Naive thymus-derived CD4-positive, alpha-beta T cell (primary cell): ENCODE measurements at regions not wholly inside any gene's neighbourhood (a gene's known extent, or its start where the extent isn't known, plus 50 kb on each side); places are given as distances from the start of the nearest gene placed in this dataset.
"Not testable (repeated sequence)": the region's sequence is repeated elsewhere in the genome, so short reads cannot be mapped to it uniquely, and the experiment has no call there.

Experiments
- ATAC-seq: fragments of 150-1000 bp; cut with Tn5 transposase; 2 replicates; pipeline ENCODE4 v1.10.0; 2021; ENCODE audit warnings: mild to moderate bottlenecking, moderate library complexity
- CTCF ChIA-PET: fragments of 350-600 bp; sonication (Branson Sonifier 250); formaldehyde crosslinking; loops from one replicate; lab custom pipeline; 2021; ENCODE audit warnings: antibody characterized with exemption; lab: Charles Lee
- POLR2A ChIA-PET: fragments of 350-600 bp; sonication (Branson Sonifier 250); formaldehyde crosslinking; loops from one replicate; lab custom pipeline; 2021; ENCODE audit warnings: antibody characterized with exemption, inconsistent platforms; lab: Charles Lee
- DNase-seq, 9 donors: peaks; one replicate each; pipeline versions ENCODE4 v3.0.0 to v3.0.0-alpha.2; 2020 to 2022; ENCODE audit warnings: mixed read lengths in 1 of 9
- H3K27ac ChIP-seq: one replicate; pipeline ENCODE4 v1.7.0; 2013; ENCODE audit warnings: mild to moderate bottlenecking, low read depth, low read length, moderate library complexity
- H3K27me3 ChIP-seq, 2 donors: one replicate each; pipeline ENCODE4 v1.7.0; 2013; ENCODE audit warnings: low read length in 2 of 2, mild to moderate bottlenecking in 2 of 2, moderate library complexity in 2 of 2; ENCODE audit not compliant: control insufficient read depth in 2 of 2, insufficient read depth in 2 of 2
- H3K36me3 ChIP-seq, 3 experiments: 1 replicate in 2 of 3; 2 replicates in 1 of 3; pipeline ENCODE4 v1.7.0; 2013; ENCODE audit warnings: low read length in 3 of 3, mild to moderate bottlenecking in 3 of 3, moderate library complexity in 1 of 3; ENCODE audit not compliant: insufficient read depth in 3 of 3, control insufficient read depth in 2 of 3
- H3K4me1 ChIP-seq, 2 donors: one replicate each; pipeline ENCODE4 v1.7.0; 2013; ENCODE audit warnings: low read length in 2 of 2, mild to moderate bottlenecking in 2 of 2, moderate library complexity in 1 of 2; ENCODE audit not compliant: control insufficient read depth in 2 of 2, insufficient read depth in 2 of 2
- H3K4me3 ChIP-seq: 2 replicates; pipeline ENCODE4 v1.7.0; 2013; ENCODE audit warnings: mild to moderate bottlenecking, low read length
- H3K9me3 ChIP-seq, 3 experiments: 1 replicate in 2 of 3; 2 replicates in 1 of 3; pipeline ENCODE4 v1.7.0; 2013; ENCODE audit warnings: low read length in 3 of 3; ENCODE audit not compliant: control insufficient read depth in 2 of 3
- H3K27ac Mint-ChIP-seq, 9 donors: one replicate each; pipeline ENCODE4 v1.8.0; 2020 to 2022; ENCODE audit warnings: mixed read lengths in 9 of 9, mild to moderate bottlenecking in 8 of 9, moderate library complexity in 5 of 9, inconsistent platforms in 2 of 9
- H3K27me3 Mint-ChIP-seq, 5 donors: one replicate each; pipeline ENCODE4 v1.8.0; 2021 to 2022; ENCODE audit warnings: mixed read lengths in 5 of 5, mild to moderate bottlenecking in 1 of 5
- H3K36me3 Mint-ChIP-seq, 5 donors: one replicate each; pipeline ENCODE4 v1.8.0; 2020 to 2022; ENCODE audit warnings: mixed read lengths in 5 of 5, mild to moderate bottlenecking in 3 of 5, inconsistent platforms in 1 of 5
- H3K4me1 Mint-ChIP-seq, 7 donors: one replicate each; pipeline ENCODE4 v1.8.0; 2020 to 2022; ENCODE audit warnings: mixed read lengths in 7 of 7, mild to moderate bottlenecking in 3 of 7, inconsistent platforms in 1 of 7
- H3K4me3 Mint-ChIP-seq, 10 donors: one replicate each; pipeline ENCODE4 v1.8.0; 2020 to 2022; ENCODE audit warnings: mild to moderate bottlenecking in 10 of 10, mixed read lengths in 10 of 10, moderate library complexity in 6 of 10, inconsistent platforms in 2 of 10
- H3K9me3 Mint-ChIP-seq, 11 donors: one replicate each; pipeline ENCODE4 v1.8.0; 2020 to 2022; ENCODE audit warnings: mixed read lengths in 11 of 11, mild to moderate bottlenecking in 4 of 11, inconsistent platforms in 1 of 11, moderate library complexity in 1 of 11
- intact Hi-C, 2 donors: fragments of 100-400 bp; cut with micrococcal nuclease; formaldehyde crosslinking; loops; one replicate each; pipeline ENCODE4 v1.15.1; 2023

GRCh38 chr10:36002445-36002844 lies 360.3 kb upstream of the FZD8 start:
- ChIA-PET POLR2A (no interaction called here), CTCF (no interaction called here)
- Mint-ChIP-seq H3K27me3 (no peaks in the 10 kb centered on the region), H3K36me3 (no peaks in the 10 kb centered on the region), H3K9me3 (peaks cover 3 to 20% (median 9%) of the 10 kb centered on the region in 11 donors), H3K4me1 (no peaks in the 10 kb centered on the region), H3K27ac (no peak overlapping the region), H3K4me3 (no peak overlapping the region)
- no peaks in the 10 kb centered on the region for H3K36me3 ChIP-seq
- no peak for DNase-seq
- intact Hi-C loops, result no loop called here
- H3K4me3 ChIP-seq, result no peak overlapping the region
- H3K4me1 ChIP-seq, result no peaks in the 10 kb centered on the region
- H3K9me3 ChIP-seq, result no peaks in the 10 kb centered on the region
- no peak for ATAC-seq
- H3K27ac ChIP-seq, result no peak overlapping the region
- no peaks in the 10 kb centered on the region for H3K27me3 ChIP-seq

GRCh38 chr10:36000754-36001153 lies 358.7 kb upstream of the FZD8 start:
- CTCF ChIA-PET, H3K27me3 Mint-ChIP-seq, H3K4me1 ChIP-seq, H3K36me3 Mint-ChIP-seq, H3K27ac ChIP-seq, DNase-seq, ATAC-seq, POLR2A ChIA-PET, H3K9me3 ChIP-seq, H3K36me3 ChIP-seq, H3K27me3 ChIP-seq, H3K4me3 ChIP-seq, intact Hi-C loops, H3K4me1 Mint-ChIP-seq, H3K4me3 Mint-ChIP-seq: not testable (repeated sequence)
- Mint-ChIP-seq H3K9me3 (peaks cover 0 to 18% (median 10%) of the 10 kb centered on the region in 11 donors), H3K27ac (peak overlapping the region in 1 of 9 donors; percentile 15)

- POLR2A ChIA-PET, result no interaction called here
Observed at GRCh38 chr10:35998026-35998425, 355.9 kb upstream of the FZD8 start.

GRCh38 chr10:35995485-35995884 lies 353.4 kb upstream of the FZD8 start:
- H3K4me1 ChIP-seq, result no peaks in the 10 kb centered on the region
- H3K9me3 ChIP-seq, result no peaks in the 10 kb centered on the region
- Mint-ChIP-seq H3K4me1 (no peaks in the 10 kb centered on the region), H3K27me3 (no peaks in the 10 kb centered on the region), H3K9me3 (peaks cover 0 to 8% (median 5%) of the 10 kb centered on the region in 11 donors), H3K4me3 (no peak overlapping the region), H3K27ac (no peak overlapping the region), H3K36me3 (no peaks in the 10 kb centered on the region)
- intact Hi-C loops, result no loop called here
- ChIA-PET CTCF (no interaction called here), POLR2A (no interaction called here)
- H3K27me3 ChIP-seq, result no peaks in the 10 kb centered on the region
- DNase-seq (no peak), ATAC-seq (no peak)
- no peak overlapping the region for H3K27ac ChIP-seq
- H3K36me3 ChIP-seq, result no peaks in the 10 kb centered on the region
- no peak overlapping the region for H3K4me3 ChIP-seq

More at GRCh38 chr10:35998026-35998425, 355.9 kb upstream of the FZD8 start:
- Histone ChIP-seq H3K36me3 (no peaks in the 10 kb centered on the region), H3K27me3 (no peaks in the 10 kb centered on the region), H3K4me1 (no peaks in the 10 kb centered on the region), H3K27ac (no peak overlapping the region), H3K4me3 (no peak overlapping the region), H3K9me3 (no peaks in the 10 kb centered on the region)
- DNase-seq, result no peak
- intact Hi-C loops, result no loop called here
- Mint-ChIP-seq H3K27ac (no peak overlapping the region), H3K27me3 (no peaks in the 10 kb centered on the region), H3K9me3 (peaks cover 0 to 13% (median 5%) of the 10 kb centered on the region in 11 donors), H3K4me1 (no peaks in the 10 kb centered on the region), H3K4me3 (no peak overlapping the region), H3K36me3 (no peaks in the 10 kb centered on the region)
- CTCF ChIA-PET, result no interaction called here
- no peak for ATAC-seq

GRCh38 chr10:35993591-35994515 lies 351.8 kb upstream of the FZD8 start:
- POLR2A ChIA-PET, result no interaction called here
- Histone ChIP-seq H3K27ac (no peak overlapping the region), H3K4me1 (no peaks in the 10 kb centered on the region), H3K27me3 (no peaks in the 10 kb centered on the region), H3K36me3 (no peaks in the 10 kb centered on the region), H3K9me3 (no peaks in the 10 kb centered on the region), H3K4me3 (no peak overlapping the region)
- Mint-ChIP-seq H3K4me1 (no peaks in the 10 kb centered on the region), H3K9me3 (peaks cover 0 to 17% (median 4%) of the 10 kb centered on the region in 11 donors), H3K27ac (no peak overlapping the region), H3K4me3 (no peak overlapping the region), H3K27me3 (no peaks in the 10 kb centered on the region), H3K36me3 (no peaks in the 10 kb centered on the region)
- CTCF ChIA-PET, result no interaction called here
- DNase-seq (no peak), ATAC-seq (no peak)
- intact Hi-C loops, result no loop called here

- Mint-ChIP-seq H3K27me3 (no peaks in the 10 kb centered on the region), H3K27ac (no peak overlapping the region), H3K4me3 (no peak overlapping the region), H3K4me1 (no peaks in the 10 kb centered on the region), H3K9me3 (peaks cover 0 to 21% (median 5%) of the 10 kb centered on the region in 11 donors), H3K36me3 (no peaks in the 10 kb centered on the region)
- CTCF ChIA-PET, result interaction anchor here (0.7 kb wide), 1 partner anchor 871 kb away, joined by 3 read pairs; no protein-coding TSS in a partner anchor
- no peak for ATAC-seq
- Histone ChIP-seq H3K4me3 (no peak overlapping the region), H3K27ac (no peak overlapping the region), H3K27me3 (no peaks in the 10 kb centered on the region), H3K4me1 (no peaks in the 10 kb centered on the region), H3K9me3 (no peaks in the 10 kb centered on the region), H3K36me3 (no peaks in the 10 kb centered on the region)
- DNase-seq, result no peak
- POLR2A ChIA-PET, result no interaction called here
- intact Hi-C loops, result no loop called here
Observed at GRCh38 chr10:35992107-35992506, 350.0 kb upstream of the FZD8 start.
